VCaP (cell line): ENCODE measurements at regions not wholly inside any gene's neighbourhood (a gene's known extent, or its start where the extent isn't known, plus 50 kb on each side); places are given as distances from the start of the nearest gene placed in this dataset.
"Not testable (repeated sequence)": the region's sequence is repeated elsewhere in the genome, so short reads cannot be mapped to it uniquely, and the experiment has no call there.

ENCODE experiments used
- H3K27ac ChIP-seq: fragments of 450-650 bp; 2 replicates; pipeline ENCODE4 v1.5.1; 2017
- TF ChIP-seq, protein P1 (sequence below): fragments of 450-650 bp; conservative IDR thresholded peaks from 2 replicates; pipeline ENCODE4 v1.5.1; 2017; ENCODE audit warnings: mild to moderate bottlenecking, moderate library complexity

DNA sequence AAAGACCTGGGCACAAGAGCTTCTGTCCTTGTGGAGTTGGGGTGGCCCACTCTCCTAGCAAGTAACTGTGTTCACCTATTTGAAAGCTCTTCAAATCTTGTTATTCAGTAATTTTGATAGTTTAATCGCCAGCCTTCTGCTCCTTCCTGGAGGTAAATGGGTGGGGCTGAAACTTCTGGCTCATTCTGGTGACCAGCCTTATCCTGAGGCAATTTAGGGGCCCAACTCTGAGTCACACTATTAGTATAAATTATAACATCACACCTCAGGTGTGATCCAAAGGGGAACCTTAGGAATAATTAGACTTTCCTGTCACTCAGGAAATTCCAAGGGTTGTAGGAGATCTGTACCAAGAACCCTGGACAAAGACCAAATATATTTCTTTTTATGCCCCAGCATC, 255.8 kb upstream of the RGPD4 start:
- no peak overlapping the region for H3K27ac ChIP-seq
- TF ChIP-seq, protein P1, sequence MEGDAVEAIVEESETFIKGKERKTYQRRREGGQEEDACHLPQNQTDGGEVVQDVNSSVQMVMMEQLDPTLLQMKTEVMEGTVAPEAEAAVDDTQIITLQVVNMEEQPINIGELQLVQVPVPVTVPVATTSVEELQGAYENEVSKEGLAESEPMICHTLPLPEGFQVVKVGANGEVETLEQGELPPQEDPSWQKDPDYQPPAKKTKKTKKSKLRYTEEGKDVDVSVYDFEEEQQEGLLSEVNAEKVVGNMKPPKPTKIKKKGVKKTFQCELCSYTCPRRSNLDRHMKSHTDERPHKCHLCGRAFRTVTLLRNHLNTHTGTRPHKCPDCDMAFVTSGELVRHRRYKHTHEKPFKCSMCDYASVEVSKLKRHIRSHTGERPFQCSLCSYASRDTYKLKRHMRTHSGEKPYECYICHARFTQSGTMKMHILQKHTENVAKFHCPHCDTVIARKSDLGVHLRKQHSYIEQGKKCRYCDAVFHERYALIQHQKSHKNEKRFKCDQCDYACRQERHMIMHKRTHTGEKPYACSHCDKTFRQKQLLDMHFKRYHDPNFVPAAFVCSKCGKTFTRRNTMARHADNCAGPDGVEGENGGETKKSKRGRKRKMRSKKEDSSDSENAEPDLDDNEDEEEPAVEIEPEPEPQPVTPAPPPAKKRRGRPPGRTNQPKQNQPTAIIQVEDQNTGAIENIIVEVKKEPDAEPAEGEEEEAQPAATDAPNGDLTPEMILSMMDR, result no peak

DNA sequence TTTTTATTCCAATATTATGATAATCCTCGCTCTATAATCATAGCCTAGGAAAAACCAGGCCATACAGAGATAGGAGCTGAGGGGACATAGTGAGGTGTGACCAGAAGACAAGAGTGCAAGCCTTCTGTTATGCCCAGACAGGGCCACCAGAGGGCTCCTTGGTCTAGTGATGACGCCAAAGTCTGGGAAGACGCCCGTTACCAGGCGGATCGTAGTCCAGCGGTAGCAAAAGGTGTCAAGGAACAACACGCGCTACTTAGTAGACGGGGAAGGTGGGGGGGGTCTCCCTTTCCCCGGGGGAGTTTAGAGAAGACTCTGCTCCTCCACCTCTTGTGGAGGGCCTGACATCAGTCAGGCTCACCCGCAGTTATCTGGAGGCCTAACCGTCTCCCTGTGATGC, 253.8 kb upstream of the RGPD4 start:
- TF ChIP-seq, protein P1, result peak; percentile 66
- not testable (repeated sequence) for H3K27ac ChIP-seq

DNA sequence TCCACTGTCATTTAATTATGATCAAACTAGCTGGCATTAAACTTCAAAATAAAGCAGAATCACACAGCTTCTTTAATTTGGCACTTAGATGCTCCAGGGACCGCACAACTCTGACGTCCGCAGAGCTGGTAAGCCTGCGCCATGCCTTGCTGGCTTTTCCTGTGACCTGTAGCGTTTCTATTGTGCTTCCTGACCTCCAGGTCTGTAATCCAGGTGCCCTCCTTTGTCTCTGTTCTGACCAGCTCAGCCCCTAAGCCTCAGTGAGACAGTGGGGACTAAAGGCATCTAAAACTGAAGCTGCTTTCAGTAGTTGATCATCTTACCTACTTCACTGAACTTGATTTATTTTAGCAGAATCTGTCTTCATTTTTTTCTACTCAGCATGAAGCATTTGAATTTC, 249.7 kb upstream of the RGPD4 start:
- H3K27ac ChIP-seq, result no peak overlapping the region
- TF ChIP-seq, protein P1, result no peak

DNA sequence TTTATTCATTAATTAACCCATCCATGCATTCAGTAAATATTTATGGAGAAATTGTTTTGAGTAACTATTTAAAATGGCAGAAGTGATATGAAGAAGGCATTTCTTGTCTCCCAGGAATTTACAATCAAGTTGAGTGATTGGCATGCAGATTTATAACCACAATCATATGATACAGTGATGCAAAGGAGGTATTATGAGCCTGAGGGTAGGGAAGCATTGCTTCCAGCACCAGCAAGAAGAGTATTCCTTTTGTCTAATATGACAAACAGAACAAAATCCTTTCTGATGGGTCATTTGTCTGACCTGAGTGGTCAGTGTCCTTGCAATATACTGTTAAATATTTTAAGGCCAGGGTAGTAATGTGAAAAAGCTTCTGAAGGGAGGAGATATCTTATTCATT, 244.2 kb upstream of the RGPD4 start:
- TF ChIP-seq, protein P1, result no peak

DNA sequence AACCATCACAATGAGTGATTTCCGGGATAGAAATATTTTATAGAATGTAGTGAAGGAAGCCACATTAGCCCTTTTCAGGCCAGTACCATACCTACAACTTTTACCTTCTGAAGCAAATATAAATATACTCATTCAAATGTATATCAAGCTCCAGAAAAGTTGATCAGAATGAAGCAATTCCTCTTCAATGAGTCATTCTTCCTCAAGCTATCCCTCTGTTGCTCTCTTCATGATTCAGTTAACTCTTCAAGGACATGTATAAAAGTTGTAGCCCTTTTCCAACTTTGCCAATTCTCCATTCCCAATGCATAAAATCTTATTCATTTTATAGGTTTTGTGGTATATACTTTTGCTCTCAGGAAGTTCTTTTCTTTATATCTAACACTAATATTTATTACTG, 242.1 kb upstream of the RGPD4 start:
- no peak overlapping the region for H3K27ac ChIP-seq
- TF ChIP-seq, protein P1, result no peak

More for the DNA sequence above, 244.2 kb upstream of the RGPD4 start:
- H3K27ac ChIP-seq, result no peak overlapping the region

DNA sequence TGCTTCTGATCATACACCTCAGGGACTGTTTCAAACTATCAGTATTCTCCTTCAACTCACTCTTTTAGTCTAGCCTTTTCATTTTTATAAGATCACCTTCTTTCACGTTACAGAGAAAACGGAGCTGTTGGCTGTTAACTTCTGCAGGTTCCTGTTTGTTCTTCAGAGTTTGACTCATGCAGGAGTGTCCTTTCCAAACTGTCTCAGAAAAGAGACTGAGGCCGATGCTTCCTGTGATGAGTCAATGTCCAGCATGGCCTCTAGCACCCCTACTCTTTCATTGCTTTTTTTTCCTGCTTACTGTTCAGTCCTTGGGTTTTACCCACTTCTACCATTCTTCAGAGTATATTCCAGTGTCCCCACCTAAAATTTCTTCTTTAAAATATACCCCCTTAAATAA, 240.8 kb upstream of the RGPD4 start:
- TF ChIP-seq, protein P1, result no peak
- H3K27ac ChIP-seq, result no peak overlapping the region

DNA sequence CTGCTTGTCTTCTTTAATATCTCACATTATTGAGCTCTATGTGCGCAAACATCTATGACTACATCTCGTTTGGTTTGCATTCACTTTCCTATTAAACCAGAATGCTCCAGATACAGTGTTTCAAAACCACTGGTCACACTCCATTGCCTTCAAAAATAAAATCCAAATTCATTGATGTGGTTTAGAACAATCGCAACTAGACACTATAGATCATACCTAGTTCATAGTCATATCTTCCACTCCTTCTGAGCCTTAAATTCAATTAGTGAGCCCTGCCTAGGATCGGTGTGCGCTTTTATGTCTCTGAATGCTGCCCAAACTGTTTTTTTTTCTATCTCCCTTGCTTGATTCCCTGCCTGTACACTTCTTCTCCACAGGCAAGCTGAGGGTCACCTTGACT, 238.5 kb upstream of the RGPD4 start:
- H3K27ac ChIP-seq, result peak overlapping the region; percentile 63

More for the DNA sequence above, 238.5 kb upstream of the RGPD4 start:
- TF ChIP-seq, protein P1, result no peak
